GM18951 (cell line): ENCODE measurements at regions not wholly inside any gene's neighbourhood (a gene's known extent, or its start where the extent isn't known, plus 50 kb on each side); places are given as distances from the start of the nearest gene placed in this dataset.
"Not testable (repeated sequence)": the region's sequence is repeated elsewhere in the genome, so short reads cannot be mapped to it uniquely, and the experiment has no call there.

Experiments used
- POLR2A ChIP-seq: IDR thresholded peaks from 4 replicates; pipeline ENCODE4 v1.6.1; 2011; ENCODE audit warnings: mild to moderate bottlenecking; ENCODE audit not compliant: insufficient read length, insufficient read depth; ENCODE audit errors: extremely low read depth
- in situ Hi-C: fragments of 300-500 bp; cut with MboI; formaldehyde crosslinking; loops from one replicate; pipeline ENCODE4 v1.12.0; 2022; ENCODE audit warnings: low sequenced_read_pairs, mixed read lengths, inconsistent platforms; ENCODE audit not compliant: unreplicated experiment

DNA sequence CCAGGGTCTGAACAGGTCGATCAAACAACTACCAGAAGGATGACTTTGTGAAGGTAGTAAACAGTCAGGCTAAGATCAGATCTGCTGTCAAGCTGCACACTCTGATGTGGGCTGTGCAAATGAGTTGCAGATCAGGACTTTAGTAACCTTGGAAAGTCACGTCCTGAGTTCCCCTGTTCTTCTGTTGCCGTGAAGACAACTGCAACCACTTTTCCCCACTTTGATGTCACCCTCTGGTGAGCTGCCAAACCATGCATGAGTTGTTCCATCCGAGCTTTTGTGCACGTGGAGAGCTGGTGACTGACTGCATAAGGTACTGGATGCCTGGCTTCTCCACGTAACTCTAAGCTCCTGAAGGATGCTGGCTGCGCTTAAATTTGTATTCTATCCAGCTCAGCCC, 111.0 kb downstream of the CD83 start:
- no peak for TF ChIP-seq POLR2A
- in situ Hi-C loops, result no loop called here

DNA sequence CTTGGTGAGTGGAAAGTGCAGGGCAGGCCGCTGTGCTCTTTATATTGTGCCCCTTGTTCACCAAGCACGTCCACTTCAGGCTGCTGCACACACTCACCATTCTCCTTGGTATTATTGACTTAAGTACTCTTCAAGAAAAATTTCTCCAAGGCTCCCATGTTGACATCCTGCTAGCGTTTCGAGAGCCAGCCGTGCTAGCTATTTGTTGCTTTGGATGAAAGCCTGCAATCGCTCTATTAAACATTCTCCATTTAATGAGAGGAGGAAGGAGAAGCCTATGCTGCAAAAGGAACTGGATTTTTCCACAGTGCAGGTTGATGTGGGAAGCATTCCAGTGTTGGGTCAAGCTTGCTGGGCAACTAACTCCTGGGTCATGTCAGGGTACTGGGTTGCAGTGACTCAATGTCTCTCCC, 113.5 kb downstream of the CD83 start:
- in situ Hi-C loops, result no loop called here

DNA sequence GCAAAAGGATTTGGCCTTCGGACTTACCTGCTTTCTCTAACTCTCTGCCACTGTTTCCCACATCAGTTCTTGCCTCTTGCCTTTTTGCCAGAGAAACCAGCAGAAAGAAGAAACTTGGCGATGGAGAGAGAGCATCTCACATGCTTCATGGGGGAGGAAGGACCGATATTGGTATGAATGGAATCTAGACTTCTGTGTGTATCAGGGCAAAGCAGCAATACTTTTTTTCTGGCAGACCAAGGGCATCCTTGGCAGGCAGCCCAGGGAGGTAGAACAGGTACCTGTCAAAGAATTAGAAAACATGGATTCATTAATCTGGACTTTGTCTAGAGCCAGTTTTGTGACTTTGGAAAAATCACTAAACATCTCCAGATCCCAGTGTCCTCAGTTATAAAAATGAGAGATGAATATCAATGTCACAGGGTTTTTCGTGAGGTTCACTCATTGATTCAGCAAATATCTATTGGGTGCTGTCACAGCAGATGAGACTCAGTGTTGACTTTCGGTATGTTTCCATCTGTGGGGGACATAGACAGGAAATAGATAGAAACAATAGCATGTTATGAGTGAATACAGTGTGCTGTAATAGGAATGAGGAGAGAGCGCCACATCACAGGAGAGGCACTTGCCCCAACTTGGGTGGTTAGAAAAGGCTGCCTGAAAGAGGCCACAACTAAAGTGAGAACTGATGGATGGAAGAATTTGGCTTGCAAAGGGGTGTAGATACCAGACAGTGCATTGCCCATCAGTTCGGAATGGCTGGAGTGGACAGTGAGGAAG, 114.1 kb downstream of the CD83 start:
- no peak for TF ChIP-seq POLR2A
- in situ Hi-C loops, result no loop called here

More for the DNA sequence above, 113.5 kb downstream of the CD83 start:
- TF ChIP-seq POLR2A, result no peak

DNA sequence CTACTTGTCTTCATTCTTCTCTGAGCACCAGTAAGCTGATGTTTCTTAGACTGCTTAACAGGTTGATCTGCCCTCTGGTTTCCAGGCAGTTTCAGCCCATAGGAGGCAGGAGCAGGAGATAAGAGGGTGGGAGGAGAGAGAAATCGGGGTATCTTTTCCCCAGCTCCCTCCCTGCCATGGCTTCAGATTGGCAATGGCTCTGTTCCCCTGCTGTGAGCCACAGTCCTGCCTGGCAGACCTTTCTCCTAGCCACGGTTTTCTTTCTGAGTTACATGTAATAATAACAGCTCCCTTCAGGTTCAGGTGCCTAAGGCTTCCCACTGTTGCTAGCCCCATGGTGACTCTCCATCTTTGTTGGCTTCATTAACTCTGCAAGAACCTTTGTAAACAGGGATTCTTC, 115.3 kb downstream of the CD83 start:
- in situ Hi-C loops, result no loop called here
- TF ChIP-seq POLR2A, result no peak

DNA sequence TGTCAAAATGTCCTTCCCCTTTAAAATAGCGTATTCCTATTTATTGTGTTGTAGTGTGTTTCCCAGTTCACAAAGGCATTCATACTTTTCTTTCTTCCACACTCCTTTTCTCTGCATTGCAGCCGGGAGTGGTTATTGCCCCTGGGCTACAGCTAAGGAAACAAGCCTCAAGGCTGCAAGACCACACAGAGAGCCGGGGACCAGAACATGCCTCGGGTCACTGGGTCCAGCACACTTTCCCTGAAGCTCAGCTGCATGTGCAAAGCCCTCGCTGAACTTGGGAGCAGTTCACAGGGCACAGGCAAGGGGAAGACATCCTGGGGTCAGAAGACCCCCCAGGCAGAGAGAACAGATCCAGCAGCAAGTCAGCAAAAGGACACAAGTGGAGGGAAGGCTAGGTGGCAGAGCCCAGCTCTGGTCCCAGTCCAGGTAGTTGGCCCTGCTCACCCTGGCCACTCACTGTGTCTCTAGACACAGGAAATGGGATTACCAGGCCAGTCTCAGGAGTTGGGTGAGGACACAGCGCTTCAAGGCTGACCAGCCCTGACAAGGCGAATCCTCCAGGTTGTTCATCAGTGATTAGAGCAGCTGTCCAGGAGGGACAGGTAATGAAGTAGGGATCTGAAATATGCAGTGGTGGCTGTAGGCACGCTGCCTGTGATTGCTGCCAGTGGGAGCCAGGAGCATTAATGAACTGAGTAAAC, 118.2 kb downstream of the CD83 start:
- no peak for TF ChIP-seq POLR2A
- in situ Hi-C loops, result no loop called here

DNA sequence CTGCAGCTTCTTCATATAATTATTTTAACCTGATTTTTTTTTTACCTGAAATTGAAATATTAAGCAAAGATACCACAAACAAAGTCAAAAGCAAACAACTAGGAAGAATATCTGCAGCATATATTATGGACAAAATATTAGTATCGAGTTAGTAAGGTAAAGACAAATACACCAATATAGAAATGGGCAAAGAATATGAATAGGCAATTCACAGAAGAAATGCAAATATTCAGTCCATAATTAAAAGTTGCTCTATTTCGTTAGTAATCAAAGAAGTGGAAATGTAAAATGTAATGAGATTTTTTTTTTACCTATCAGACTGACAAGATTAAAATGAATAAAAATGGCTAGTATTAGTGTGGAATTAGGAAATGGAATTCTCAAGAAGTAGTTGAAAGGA, 121.5 kb downstream of the CD83 start:
- TF ChIP-seq POLR2A, result no peak

DNA sequence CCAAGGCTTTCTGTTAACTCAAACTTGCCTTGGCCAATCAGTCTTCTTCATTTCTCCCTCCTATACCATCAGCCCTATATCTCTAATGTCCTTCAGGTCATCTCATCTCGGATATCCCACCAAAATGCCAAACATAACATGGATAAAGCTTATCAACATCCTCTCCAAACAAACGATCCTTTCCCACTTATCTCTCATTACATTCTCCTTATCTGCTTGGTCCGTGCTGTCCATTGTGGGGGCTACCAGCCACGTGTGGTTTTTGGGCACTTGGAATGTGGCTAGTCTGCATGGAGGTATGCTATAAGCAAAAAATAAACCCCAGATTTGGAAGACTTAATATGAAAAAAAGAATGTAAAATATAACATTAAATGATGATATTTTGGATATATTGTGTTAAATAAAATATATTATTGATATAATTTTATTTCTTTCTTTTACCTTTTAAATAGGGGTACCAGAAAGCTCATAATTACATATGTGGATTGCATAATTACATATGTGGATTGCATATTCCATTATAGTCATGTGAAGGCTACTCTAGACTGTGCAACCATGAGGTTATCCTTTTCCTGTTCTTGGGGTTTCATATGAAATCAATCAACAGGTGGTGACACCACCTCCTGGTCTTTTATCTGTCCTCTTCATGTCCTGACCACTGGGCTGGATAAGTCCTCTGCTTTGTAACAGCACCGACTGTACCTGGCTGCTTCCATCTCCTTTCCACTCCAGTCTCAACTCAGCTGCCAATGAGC, 123.0 kb downstream of the CD83 start:
- in situ Hi-C loops, result no loop called here
- no peak for TF ChIP-seq POLR2A

More for the DNA sequence above, 121.5 kb downstream of the CD83 start:
- in situ Hi-C loops, result no loop called here

DNA sequence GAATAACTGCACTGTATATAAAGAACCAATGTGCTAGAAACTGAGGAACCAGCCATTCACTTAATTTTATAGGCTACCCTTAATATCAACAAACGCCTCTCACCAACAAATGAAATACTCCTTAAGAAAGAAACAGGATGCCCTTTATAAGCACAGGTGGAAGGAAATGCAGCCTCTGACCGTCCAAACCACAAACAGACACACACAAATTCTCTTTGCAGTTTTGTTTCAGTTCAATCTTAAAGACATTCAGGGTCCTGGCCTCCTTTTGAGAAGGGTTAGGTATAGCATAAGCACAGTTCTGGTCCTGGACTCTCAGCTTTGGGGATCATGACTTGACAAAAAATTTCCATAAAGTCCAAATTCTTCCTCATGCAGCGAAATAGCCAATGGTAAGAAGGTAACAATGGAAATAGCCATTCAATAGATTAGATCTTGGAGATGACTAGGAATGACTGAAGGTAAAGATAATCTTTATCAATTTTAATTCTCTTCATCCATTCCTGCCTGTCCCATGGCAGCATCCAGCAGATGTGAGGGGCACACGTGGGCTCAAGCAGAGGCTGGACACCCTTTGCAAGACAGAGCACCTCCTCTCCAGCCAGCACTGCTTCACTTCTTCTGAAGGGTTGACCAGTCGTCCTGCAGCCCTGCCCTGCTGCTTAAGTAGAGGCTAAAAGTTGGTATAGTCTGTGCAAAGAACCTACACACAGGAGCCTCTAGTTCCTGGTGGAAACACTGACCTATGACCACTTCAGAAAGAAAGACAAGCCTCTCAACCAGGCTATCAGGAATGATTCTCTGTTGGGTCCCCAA, 123.9 kb downstream of the CD83 start:
- TF ChIP-seq POLR2A, result no peak
- in situ Hi-C loops, result no loop called here

DNA sequence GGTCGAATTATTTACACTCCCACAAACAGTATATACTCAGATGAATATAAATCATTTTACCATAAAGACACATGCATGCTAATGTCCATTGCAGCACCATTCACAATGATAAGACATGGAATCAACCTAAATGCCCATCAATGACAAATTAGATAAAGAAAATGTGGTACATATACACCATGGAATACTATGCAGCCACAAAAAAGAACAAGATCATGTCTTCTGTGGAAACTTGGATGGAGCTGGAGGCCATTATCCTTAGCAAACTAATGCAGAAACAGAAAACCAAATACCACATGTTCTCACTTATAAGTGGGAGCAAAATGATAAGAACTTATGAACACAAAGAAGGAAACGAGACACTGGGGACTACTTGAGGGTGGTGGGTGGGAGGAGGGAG, 125.3 kb downstream of the CD83 start:
- in situ Hi-C loops, result not testable (repeated sequence)

DNA sequence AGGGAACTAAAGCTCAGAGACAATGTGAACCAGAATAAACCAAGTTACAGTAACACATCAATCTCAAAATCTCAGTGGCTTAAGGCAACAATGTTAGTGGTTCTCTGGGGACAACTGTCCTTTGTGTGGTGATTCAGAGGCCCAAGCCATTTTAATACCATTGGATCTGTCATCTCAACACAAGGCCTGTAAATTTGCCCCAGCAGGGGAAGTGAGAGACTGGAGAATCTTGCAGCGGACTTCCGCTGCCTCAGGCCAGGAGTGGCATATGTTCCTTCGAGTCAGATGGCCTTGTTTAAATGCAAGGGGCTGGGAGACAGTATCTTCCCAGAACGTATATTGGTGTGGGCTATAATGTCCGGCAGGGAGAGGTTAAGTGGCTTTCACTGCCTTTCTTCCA, 126.0 kb downstream of the CD83 start:
- TF ChIP-seq POLR2A, result no peak
- in situ Hi-C loops, result no loop called here

DNA sequence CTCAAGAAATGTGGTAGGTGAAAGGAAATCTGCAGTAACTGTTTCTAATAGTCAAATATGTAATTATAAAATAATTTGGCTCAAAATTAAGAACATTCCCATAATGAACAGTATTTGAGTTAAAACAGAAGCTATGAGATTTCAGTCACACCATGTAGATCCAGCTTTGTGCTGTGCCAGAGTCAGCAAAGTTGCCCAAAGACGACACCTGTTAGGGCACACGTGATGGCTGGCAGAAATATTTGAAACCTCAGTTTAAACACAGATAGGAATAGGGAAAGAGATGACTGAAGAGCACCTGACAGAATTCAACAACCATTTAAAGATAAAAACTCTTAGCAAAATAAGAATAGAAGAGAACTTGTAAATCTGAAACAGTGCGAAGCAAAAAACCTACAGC, 129.3 kb downstream of the CD83 start:
- TF ChIP-seq POLR2A, result no peak
- in situ Hi-C loops, result no loop called here

DNA sequence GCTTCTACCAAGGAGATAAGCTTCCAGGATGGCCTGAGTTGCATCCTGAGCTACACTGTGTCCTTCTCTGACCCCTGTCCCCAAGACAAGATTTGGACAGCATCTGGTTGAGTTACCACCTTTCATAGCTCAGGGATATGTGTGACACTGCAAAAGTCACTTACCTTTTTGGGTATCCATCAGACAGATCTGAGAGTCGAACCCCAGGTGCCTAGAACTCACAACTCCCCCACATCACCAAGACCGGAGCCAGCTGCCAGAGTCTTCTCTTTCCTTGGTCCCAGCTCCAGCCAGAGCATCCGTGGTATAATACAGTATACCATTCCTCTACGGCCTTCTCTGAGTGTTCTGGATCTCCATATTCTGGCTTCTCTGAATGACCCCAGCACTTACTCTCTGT, 133.0 kb downstream of the CD83 start:
- TF ChIP-seq POLR2A, result no peak
- in situ Hi-C loops, result no loop called here
